Gastroesophageal sphincter (tissue), 3 donors: ENCODE measurements at regions not wholly inside any gene's neighbourhood (a gene's known extent, or its start where the extent isn't known, plus 50 kb on each side); places are given as distances from the start of the nearest gene placed in this dataset.

Experiments used
- EP300 ChIP-seq: sonication (generic); formaldehyde crosslinking; IDR thresholded peaks from one replicate; pipeline ENCODE4 v1.6.1; 2017; ENCODE audit warnings: antibody characterized with exemption, mild to moderate bottlenecking
- POLR2A ChIP-seq, 2 donors: fragments of 450-650 bp; IDR thresholded peaks; one replicate each; pipeline ENCODE4 v1.6.1; 2017; ENCODE audit warnings: antibody characterized with exemption in 2 of 2, mild to moderate bottlenecking in 2 of 2, moderate library complexity in 1 of 2
- TF ChIP-seq, protein P1 (sequence below), 4 experiments: fragments of 200-600 bp in 2 of 4; fragments of 450-650 bp in 2 of 4; sonication (generic) in 1 of 4; IDR thresholded peaks; one replicate each; pipeline ENCODE4 v1.5.1; 2017 to 2019; ENCODE audit warnings: antibody characterized with exemption in 4 of 4, mild to moderate bottlenecking in 2 of 4, moderate library complexity in 2 of 4

GRCh38 chr18:48477348-48477747, 61.5 kb upstream of the CTIF start:
- TF ChIP-seq, protein P1, sequence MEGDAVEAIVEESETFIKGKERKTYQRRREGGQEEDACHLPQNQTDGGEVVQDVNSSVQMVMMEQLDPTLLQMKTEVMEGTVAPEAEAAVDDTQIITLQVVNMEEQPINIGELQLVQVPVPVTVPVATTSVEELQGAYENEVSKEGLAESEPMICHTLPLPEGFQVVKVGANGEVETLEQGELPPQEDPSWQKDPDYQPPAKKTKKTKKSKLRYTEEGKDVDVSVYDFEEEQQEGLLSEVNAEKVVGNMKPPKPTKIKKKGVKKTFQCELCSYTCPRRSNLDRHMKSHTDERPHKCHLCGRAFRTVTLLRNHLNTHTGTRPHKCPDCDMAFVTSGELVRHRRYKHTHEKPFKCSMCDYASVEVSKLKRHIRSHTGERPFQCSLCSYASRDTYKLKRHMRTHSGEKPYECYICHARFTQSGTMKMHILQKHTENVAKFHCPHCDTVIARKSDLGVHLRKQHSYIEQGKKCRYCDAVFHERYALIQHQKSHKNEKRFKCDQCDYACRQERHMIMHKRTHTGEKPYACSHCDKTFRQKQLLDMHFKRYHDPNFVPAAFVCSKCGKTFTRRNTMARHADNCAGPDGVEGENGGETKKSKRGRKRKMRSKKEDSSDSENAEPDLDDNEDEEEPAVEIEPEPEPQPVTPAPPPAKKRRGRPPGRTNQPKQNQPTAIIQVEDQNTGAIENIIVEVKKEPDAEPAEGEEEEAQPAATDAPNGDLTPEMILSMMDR (IDR thresholded peaks at IDR 0.05) = no peak
- no peak for TF ChIP-seq EP300
- no peak for TF ChIP-seq POLR2A (IDR thresholded peaks at IDR 0.05)
